Retinal pigment epithelial cell (primary cell): ENCODE measurements at regions not wholly inside any gene's neighbourhood (a gene's known extent, or its start where the extent isn't known, plus 50 kb on each side); places are given as distances from the start of the nearest gene placed in this dataset.
A peak's percentile ranks its signal among the peaks of the same experiment; 100 is the strongest.

Source experiments
- DNase-seq: peaks from one replicate; pipeline ENCODE4 v3.0.0-alpha.2; 2010; ENCODE audit warnings: low read depth
- H3K4me3 ChIP-seq: 2 replicates; pipeline ENCODE4 v1.5.1; 2011; ENCODE audit warnings: mild to moderate bottlenecking, low read length, control low read depth, moderate library complexity
- TF ChIP-seq, protein P1 (sequence below): conservative IDR thresholded peaks from 2 replicates; pipeline ENCODE4 v1.5.1; 2011; ENCODE audit warnings: low read depth, low read length, control low read depth, inconsistent platforms

GRCh38 chr11:70745941-70746340 lies 347.6 kb downstream of the CTTN start:
- TF ChIP-seq, protein P1, sequence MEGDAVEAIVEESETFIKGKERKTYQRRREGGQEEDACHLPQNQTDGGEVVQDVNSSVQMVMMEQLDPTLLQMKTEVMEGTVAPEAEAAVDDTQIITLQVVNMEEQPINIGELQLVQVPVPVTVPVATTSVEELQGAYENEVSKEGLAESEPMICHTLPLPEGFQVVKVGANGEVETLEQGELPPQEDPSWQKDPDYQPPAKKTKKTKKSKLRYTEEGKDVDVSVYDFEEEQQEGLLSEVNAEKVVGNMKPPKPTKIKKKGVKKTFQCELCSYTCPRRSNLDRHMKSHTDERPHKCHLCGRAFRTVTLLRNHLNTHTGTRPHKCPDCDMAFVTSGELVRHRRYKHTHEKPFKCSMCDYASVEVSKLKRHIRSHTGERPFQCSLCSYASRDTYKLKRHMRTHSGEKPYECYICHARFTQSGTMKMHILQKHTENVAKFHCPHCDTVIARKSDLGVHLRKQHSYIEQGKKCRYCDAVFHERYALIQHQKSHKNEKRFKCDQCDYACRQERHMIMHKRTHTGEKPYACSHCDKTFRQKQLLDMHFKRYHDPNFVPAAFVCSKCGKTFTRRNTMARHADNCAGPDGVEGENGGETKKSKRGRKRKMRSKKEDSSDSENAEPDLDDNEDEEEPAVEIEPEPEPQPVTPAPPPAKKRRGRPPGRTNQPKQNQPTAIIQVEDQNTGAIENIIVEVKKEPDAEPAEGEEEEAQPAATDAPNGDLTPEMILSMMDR, result no peak
- DNase-seq, result no peak
- no peak overlapping the region for H3K4me3 ChIP-seq

DNA sequence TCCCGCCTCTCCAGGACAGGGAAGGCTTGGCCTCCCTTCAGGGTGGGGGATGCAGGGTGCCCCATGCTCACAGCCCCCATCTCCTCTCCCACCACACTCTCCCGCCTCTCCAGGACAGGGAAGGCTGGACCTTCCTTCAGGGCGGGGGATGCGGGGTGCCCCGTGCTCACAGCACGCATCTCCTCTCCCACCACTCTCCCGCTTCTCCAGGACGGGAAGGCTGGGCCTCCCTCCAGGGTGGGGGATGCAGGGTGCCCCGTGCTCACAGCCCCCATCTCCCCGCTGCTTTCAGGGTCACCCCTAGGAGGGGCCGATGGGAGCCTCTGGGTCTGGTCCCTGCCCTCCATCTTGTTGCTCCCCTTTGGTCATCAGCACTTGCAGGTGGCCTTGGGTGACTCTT lies 348.0 kb downstream of the CTTN start:
- TF ChIP-seq, protein P1, result no peak
- DNase-seq, result no peak
- no peak overlapping the region for H3K4me3 ChIP-seq

- no peak overlapping the region for H3K4me3 ChIP-seq
- no peak for DNase-seq
- TF ChIP-seq, protein P1, result no peak
These were observed 349.0 kb downstream of the CTTN start for GRCh38 chr11:70747285-70747684.

- no peak overlapping the region for H3K4me3 ChIP-seq
- DNase-seq, result no peak
- TF ChIP-seq, protein P1, result no peak
These were observed 349.6 kb downstream of the CTTN start for GRCh38 chr11:70747921-70748320.

DNA sequence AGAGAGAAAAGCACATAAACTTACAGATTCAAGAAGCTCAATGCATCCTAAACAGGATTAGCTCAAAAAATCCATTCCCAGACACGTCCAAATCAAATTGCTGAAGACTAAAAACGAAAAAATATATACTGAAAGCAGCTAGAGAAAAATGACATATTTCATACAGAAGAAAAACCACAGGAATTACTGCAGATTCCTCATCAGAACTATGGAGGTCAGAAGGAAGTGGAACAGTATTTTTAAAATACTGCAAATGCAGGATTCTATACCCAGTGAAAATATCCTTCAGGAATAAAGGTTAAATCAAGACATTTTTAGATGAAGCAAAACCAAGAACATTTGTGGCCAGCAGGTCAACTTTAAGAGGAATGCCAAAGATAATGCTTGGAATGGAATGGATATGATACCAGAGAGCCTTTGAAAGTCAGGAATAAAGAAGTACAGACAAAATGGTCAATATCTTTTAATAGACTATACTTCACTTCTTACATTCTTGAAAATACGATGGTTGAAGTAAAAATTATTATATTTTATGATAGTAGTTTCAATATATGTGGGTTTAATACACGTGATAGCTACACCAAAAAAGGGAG lies 352.9 kb downstream of the CTTN start:
- no peak overlapping the region for H3K4me3 ChIP-seq
- no peak for DNase-seq
- TF ChIP-seq, protein P1, result no peak

- TF ChIP-seq, protein P1, result peak; percentile 92
- DNase-seq, result peak; percentile 7
- H3K4me3 ChIP-seq, result no peak overlapping the region
These were observed 357.3 kb downstream of the CTTN start for GRCh38 chr11:70755410-70756158.

GRCh38 chr11:70756341-70756740 lies 358.0 kb downstream of the CTTN start:
- DNase-seq, result no peak
- TF ChIP-seq, protein P1, result no peak
- H3K4me3 ChIP-seq, result no peak overlapping the region
